Gastroesophageal sphincter (tissue), 4 donors: ENCODE measurements at regions not wholly inside any gene's neighbourhood (a gene's known extent, or its start where the extent isn't known, plus 50 kb on each side); places are given as distances from the start of the nearest gene placed in this dataset.

Source experiments
- ATAC-seq: fragments of 150-250 bp; one replicate; pipeline ENCODE4 v1.9.1; 2016; ENCODE audit warnings: mild to moderate bottlenecking, moderate library complexity
- H3K27ac ChIP-seq, 4 donors: fragments of 200-600 bp; sonication (generic) in 3 of 4; 1 replicate in 3 of 4; 2 replicates in 1 of 4; pipeline ENCODE4 v1.5.1; 2016 to 2019
- H3K27me3 ChIP-seq: fragments of 200-600 bp; sonication (generic); one replicate; pipeline ENCODE4 v1.5.1; 2019
- H3K36me3 ChIP-seq, 2 donors: fragments of 200-600 bp; sonication (generic); one replicate each; pipeline ENCODE4 v1.5.1; 2019; ENCODE audit warnings: control low read depth in 1 of 2
- H3K4me1 ChIP-seq, 3 donors: fragments of 200-600 bp; sonication (generic); 1 replicate in 2 of 3; 2 replicates in 1 of 3; pipeline ENCODE4 v1.5.1; 2016 to 2019; ENCODE audit warnings: control low read depth in 2 of 3
- H3K4me3 ChIP-seq, 2 donors: fragments of 200-600 bp; sonication (generic); one replicate each; pipeline ENCODE4 v1.5.1; 2019; ENCODE audit warnings: mild to moderate bottlenecking in 1 of 2, moderate library complexity in 1 of 2
- H3K9me3 ChIP-seq, 3 donors: fragments of 200-600 bp; sonication (generic); one replicate each; pipeline ENCODE4 v1.5.1; 2017 to 2019; ENCODE audit warnings: control low read depth in 2 of 3
- CTCF ChIP-seq, 4 experiments: fragments of 200-600 bp in 2 of 4; fragments of 450-650 bp in 2 of 4; sonication (generic) in 1 of 4; IDR thresholded peaks; one replicate each; pipeline ENCODE4 v1.5.1; 2017 to 2019; ENCODE audit warnings: antibody characterized with exemption in 4 of 4, mild to moderate bottlenecking in 2 of 4, moderate library complexity in 2 of 4
- EP300 ChIP-seq: sonication (generic); formaldehyde crosslinking; IDR thresholded peaks from one replicate; pipeline ENCODE4 v1.6.1; 2017; ENCODE audit warnings: antibody characterized with exemption, mild to moderate bottlenecking
- POLR2A ChIP-seq, 2 donors: fragments of 450-650 bp; IDR thresholded peaks; one replicate each; pipeline ENCODE4 v1.6.1; 2017; ENCODE audit warnings: antibody characterized with exemption in 2 of 2, mild to moderate bottlenecking in 2 of 2, moderate library complexity in 1 of 2
- POLR2AphosphoS5 ChIP-seq: sonication (generic); formaldehyde crosslinking; IDR thresholded peaks from one replicate; pipeline ENCODE4 v1.6.1; 2017; ENCODE audit warnings: antibody characterized with exemption
- WGBS, 2 donors: methylation state at CpG; one replicate each; pipeline ENCODE4 v1.1.5; 2018; ENCODE audit warnings: low coverage in 1 of 2; 5-methylcytosine and 5-hydroxymethylcytosine counted together

GRCh38 chr11:121770939-121771595 is 318.3 kb upstream of the SORL1-AS1 start:
- ATAC-seq: no peak
- H3K27ac ChIP-seq: peak overlapping the region in 3 of 4 donors; percentile 14 to 76 (median 53)

GRCh38 chr11:121769191-121769590 is 316.4 kb upstream of the SORL1-AS1 start:
- TF ChIP-seq EP300 (no peak), POLR2A (IDR thresholded peaks at IDR 0.05) (no peak), POLR2AphosphoS5 (no peak), CTCF (IDR thresholded peaks at IDR 0.05) (no peak)
- Histone ChIP-seq H3K27ac (no peak overlapping the region), H3K9me3 (no peaks in the 10 kb centered on the region), H3K4me1 (peaks cover 2 to 39% (median 8%) of the 10 kb centered on the region in 3 donors), H3K36me3 (no peaks in the 10 kb centered on the region), H3K4me3 (no peak overlapping the region), H3K27me3 (no peaks in the 10 kb centered on the region)
- ATAC-seq: no peak
- 88 to 100% methylated on average over 1 to 2 of the region's 2 CpGs for WGBS, 2 donors

More at GRCh38 chr11:121770939-121771595, 318.3 kb upstream of the SORL1-AS1 start:
- 35 to 43% methylated on average over 4 of the region's 4 CpGs for WGBS, 2 donors
- Histone ChIP-seq H3K36me3 (no peaks in the 10 kb centered on the region), H3K9me3 (no peaks in the 10 kb centered on the region), H3K4me3 (no peak overlapping the region), H3K4me1 (peaks cover 2 to 56% (median 8%) of the 10 kb centered on the region in 3 donors), H3K27me3 (no peaks in the 10 kb centered on the region)
- TF ChIP-seq POLR2AphosphoS5 (peak; percentile 49), POLR2A (IDR thresholded peaks at IDR 0.05) (no peak)

- Histone ChIP-seq H3K4me3 (no peak overlapping the region), H3K4me1 (peaks cover 0 to 34% (median 3%) of the 10 kb centered on the region in 3 donors), H3K9me3 (no peaks in the 10 kb centered on the region), H3K36me3 (no peaks in the 10 kb centered on the region), H3K27ac (no peak overlapping the region), H3K27me3 (no peaks in the 10 kb centered on the region)
- no peak for ATAC-seq
- WGBS, 2 donors: 73 to 79% methylated on average over 2 to 3 of the region's 3 CpGs
- TF ChIP-seq POLR2A (IDR thresholded peaks at IDR 0.05) (no peak), POLR2AphosphoS5 (no peak), EP300 (no peak), CTCF (IDR thresholded peaks at IDR 0.05) (no peak)
These were observed 314.7 kb upstream of the SORL1-AS1 start for GRCh38 chr11:121767433-121767832.

- ATAC-seq: no peak
- no peaks in the 10 kb centered on the region for H3K36me3 ChIP-seq
- TF ChIP-seq POLR2A (IDR thresholded peaks at IDR 0.05) (no peak), CTCF (IDR thresholded peaks at IDR 0.05) (no peak), POLR2AphosphoS5 (no peak), EP300 (no peak)
- H3K27me3 ChIP-seq: no peaks in the 10 kb centered on the region
- no peak overlapping the region for H3K4me3 ChIP-seq
- peaks cover 0 to 29% (median 3%) of the 10 kb centered on the region in 3 donors for H3K4me1 ChIP-seq
- no peak overlapping the region for H3K27ac ChIP-seq
- WGBS, 2 donors: 50 to 61% methylated on average over 4 of the region's 4 CpGs
- no peaks in the 10 kb centered on the region for H3K9me3 ChIP-seq
These were observed 314.2 kb upstream of the SORL1-AS1 start for GRCh38 chr11:121766991-121767390.

- TF ChIP-seq EP300: no peak
- no peak for TF ChIP-seq CTCF (IDR thresholded peaks at IDR 0.05)
- TF ChIP-seq POLR2AphosphoS5: no peak
- no peak for TF ChIP-seq POLR2A (IDR thresholded peaks at IDR 0.05)
- Histone ChIP-seq H3K4me3 (no peak overlapping the region), H3K27ac (no peak overlapping the region), H3K4me1 (peaks cover 0 to 21% (median 3%) of the 10 kb centered on the region in 3 donors), H3K36me3 (no peaks in the 10 kb centered on the region), H3K9me3 (no peaks in the 10 kb centered on the region), H3K27me3 (no peaks in the 10 kb centered on the region)
- WGBS, 2 donors: 79 to 93% methylated on average over 5 to 6 of the region's 16 CpGs
- ATAC-seq: no peak
These were observed 313.4 kb upstream of the SORL1-AS1 start for GRCh38 chr11:121766166-121766565.
